Liver (tissue), 8 donors: ENCODE measurements at regions not wholly inside any gene's neighbourhood (a gene's known extent, or its start where the extent isn't known, plus 50 kb on each side); places are given as distances from the start of the nearest gene placed in this dataset.

Experiments used
- DNase-seq: peaks from one replicate; pipeline ENCODE4 v3.0.0-alpha.2; 2017; ENCODE audit warnings: low spot score
- H3K27ac ChIP-seq, 2 donors: one replicate each; pipeline ENCODE4 v1.7.0; 2013; ENCODE audit warnings: inconsistent platforms in 2 of 2, low read length in 2 of 2, control low read depth in 1 of 2, low read depth in 1 of 2, mild to moderate bottlenecking in 1 of 2
- H3K27me3 ChIP-seq, 4 donors: one replicate each; pipeline versions ENCODE4 v1.6.1 to v1.7.0; 2013; ENCODE audit warnings: low read length in 3 of 4, inconsistent platforms in 1 of 4, mild to moderate bottlenecking in 1 of 4, moderate library complexity in 1 of 4; ENCODE audit not compliant: control insufficient read depth in 4 of 4, insufficient read depth in 4 of 4
- H3K36me3 ChIP-seq, 4 donors: one replicate each; pipeline versions ENCODE4 v1.6.1 to v1.7.0; 2013; ENCODE audit warnings: low read length in 3 of 4, mild to moderate bottlenecking in 3 of 4, low read depth in 1 of 4, moderate library complexity in 1 of 4; ENCODE audit not compliant: control insufficient read depth in 4 of 4, insufficient read depth in 3 of 4
- H3K4me1 ChIP-seq, 4 donors: one replicate each; pipeline versions ENCODE4 v1.6.1 to v1.7.0; 2013; ENCODE audit warnings: low read length in 3 of 4, mild to moderate bottlenecking in 3 of 4, moderate library complexity in 1 of 4; ENCODE audit not compliant: control insufficient read depth in 4 of 4, insufficient read depth in 4 of 4
- H3K4me3 ChIP-seq, 3 donors: one replicate each; pipeline versions ENCODE4 v1.6.1 to v1.7.0; 2013; ENCODE audit warnings: low read length in 3 of 3, control low read depth in 1 of 3, low read depth in 1 of 3, mild to moderate bottlenecking in 1 of 3
- H3K9ac ChIP-seq, 2 donors: one replicate each; pipeline ENCODE4 v1.7.0; 2013; ENCODE audit warnings: low read length in 2 of 2, mild to moderate bottlenecking in 2 of 2, moderate library complexity in 2 of 2, control low read depth in 1 of 2, low read depth in 1 of 2
- H3K9me3 ChIP-seq, 4 donors: one replicate each; pipeline versions ENCODE4 v1.6.1 to v1.7.0; 2013; ENCODE audit warnings: low read length in 3 of 4; ENCODE audit not compliant: control insufficient read depth in 4 of 4
- EGR1 ChIP-seq, 2 donors: IDR thresholded peaks; 2 replicates each; pipeline ENCODE4 v1.6.1; 2016 to 2018; ENCODE audit warnings: antibody characterized with exemption in 2 of 2, low read depth in 2 of 2
- FOXA1 ChIP-seq: IDR thresholded peaks from 2 replicates; pipeline ENCODE4 v1.6.1; 2016; ENCODE audit warnings: antibody characterized with exemption
- FOXA2 ChIP-seq: IDR thresholded peaks from 2 replicates; pipeline ENCODE4 v1.6.1; 2016; ENCODE audit warnings: antibody characterized with exemption
- GABPA ChIP-seq, 2 donors: IDR thresholded peaks in 1 of 2; conservative IDR thresholded peaks in 1 of 2; 2 replicates each; pipeline ENCODE4 v1.6.1; 2016; ENCODE audit warnings: antibody characterized with exemption in 2 of 2, mild to moderate bottlenecking in 1 of 2, moderate library complexity in 1 of 2
- HNF4A ChIP-seq, 2 donors: conservative IDR thresholded peaks; 2 replicates each; pipeline ENCODE4 v1.6.1; 2016; ENCODE audit warnings: antibody characterized with exemption in 2 of 2, mild to moderate bottlenecking in 2 of 2
- HNF4G ChIP-seq: IDR thresholded peaks from 2 replicates; pipeline ENCODE4 v1.6.1; 2016; ENCODE audit warnings: antibody characterized with exemption
- JUND ChIP-seq, 2 donors: IDR thresholded peaks; 2 replicates each; pipeline ENCODE4 v1.6.1; 2016; ENCODE audit warnings: antibody characterized with exemption in 2 of 2
- NR2F2 ChIP-seq: IDR thresholded peaks from 2 replicates; pipeline ENCODE4 v1.6.1; 2016; ENCODE audit warnings: antibody characterized with exemption
- RAD21 ChIP-seq, 2 donors: IDR thresholded peaks; 2 replicates each; pipeline ENCODE4 v1.6.1; 2016; ENCODE audit warnings: antibody characterized with exemption in 2 of 2, mild to moderate bottlenecking in 2 of 2
- RXRA ChIP-seq, 2 donors: IDR thresholded peaks; 2 replicates each; pipeline ENCODE4 v1.6.1; 2017 to 2018; ENCODE audit warnings: antibody characterized with exemption in 2 of 2, mild to moderate bottlenecking in 1 of 2
- SP1 ChIP-seq: IDR thresholded peaks from 2 replicates; pipeline ENCODE4 v1.6.1; 2018; ENCODE audit warnings: antibody characterized with exemption, mild to moderate bottlenecking
- TAF1 ChIP-seq: conservative IDR thresholded peaks from 2 replicates; pipeline ENCODE4 v1.6.1; 2016; ENCODE audit warnings: antibody characterized with exemption, mild to moderate bottlenecking
- YY1 ChIP-seq: IDR thresholded peaks from 2 replicates; pipeline ENCODE4 v1.6.1; 2016; ENCODE audit warnings: antibody characterized with exemption, mild to moderate bottlenecking
- WGBS: extraction: QIAGEN DNeasy Blood & Tissue Kit; methylation state at CpG from one replicate; pipeline ENCODE4 v1.1.7; 2013; 5-methylcytosine and 5-hydroxymethylcytosine counted together
- TF ChIP-seq, protein P1 (sequence below): fragments of 150-350 bp; IDR thresholded peaks from 2 replicates; pipeline ENCODE4 v1.5.1; 2017; ENCODE audit warnings: improper control_type of control experiment, low read depth, low read length; ENCODE audit not compliant: missing input control
- TF ChIP-seq, protein P2 (sequence below): IDR thresholded peaks from 2 replicates; pipeline ENCODE4 v1.6.1; 2016; ENCODE audit warnings: antibody characterized with exemption
- TF ChIP-seq, protein P3 (sequence below): IDR thresholded peaks from 2 replicates; pipeline ENCODE4 v1.6.1; 2016; ENCODE audit warnings: antibody characterized with exemption
- TF ChIP-seq, protein P4 (sequence below): IDR thresholded peaks from 2 replicates; pipeline ENCODE4 v1.6.1; 2016; ENCODE audit warnings: antibody characterized with exemption, mild to moderate bottlenecking
- TF ChIP-seq, protein P5 (sequence below): IDR thresholded peaks from 2 replicates; pipeline ENCODE4 v1.6.1; 2016; ENCODE audit warnings: antibody characterized with exemption
- donor health status: healthy.
- donor health status: healthy.
- donor health status: healthy.
- donor health status: healthy.
- donor health status: healthy.

DNA sequence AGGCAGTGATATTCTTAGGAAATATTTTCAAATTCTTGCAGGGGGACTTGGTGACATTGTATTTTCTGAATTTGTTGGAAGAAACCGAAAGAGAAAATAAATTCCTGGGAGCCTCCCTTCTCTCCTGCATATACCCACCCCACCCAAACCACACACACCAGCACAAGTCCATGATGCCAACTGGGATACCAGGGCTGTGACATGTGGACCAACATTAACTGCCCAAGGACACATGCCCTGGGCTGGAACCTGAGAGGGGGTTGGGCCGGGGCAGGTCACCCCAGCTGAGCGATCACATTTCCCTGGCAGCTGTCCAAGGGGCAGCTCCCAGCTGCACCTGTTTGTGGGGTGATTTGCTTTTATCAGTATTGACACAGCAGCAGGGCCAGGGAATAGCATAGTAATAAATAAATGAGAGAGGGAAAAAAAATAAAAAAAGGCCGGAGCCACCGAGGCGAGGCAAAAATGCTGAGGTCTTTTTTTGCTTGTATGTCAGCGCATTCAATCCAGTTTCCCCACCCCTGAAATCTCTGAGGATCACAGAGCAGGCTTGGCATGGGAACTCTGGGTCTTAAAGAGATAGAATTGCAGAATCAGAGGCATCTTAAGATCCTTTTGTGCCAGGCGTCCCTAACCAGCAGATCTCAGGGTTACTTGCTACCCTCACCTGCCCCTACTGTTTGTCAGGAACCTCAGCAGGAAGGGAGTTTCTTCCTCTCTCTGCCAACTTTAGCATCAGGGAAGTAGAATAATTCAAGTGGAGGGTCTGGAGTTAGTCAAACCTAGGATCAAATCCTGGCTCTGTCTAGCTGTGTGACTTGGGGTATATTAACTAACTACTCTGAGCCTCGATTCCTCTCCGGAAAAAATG is 66.5 kb upstream of the PIM1 start:
- DNase-seq: peak; percentile 92
- 24% methylated on average over 10 of the region's 10 CpGs for WGBS
- TF ChIP-seq, protein P1, sequence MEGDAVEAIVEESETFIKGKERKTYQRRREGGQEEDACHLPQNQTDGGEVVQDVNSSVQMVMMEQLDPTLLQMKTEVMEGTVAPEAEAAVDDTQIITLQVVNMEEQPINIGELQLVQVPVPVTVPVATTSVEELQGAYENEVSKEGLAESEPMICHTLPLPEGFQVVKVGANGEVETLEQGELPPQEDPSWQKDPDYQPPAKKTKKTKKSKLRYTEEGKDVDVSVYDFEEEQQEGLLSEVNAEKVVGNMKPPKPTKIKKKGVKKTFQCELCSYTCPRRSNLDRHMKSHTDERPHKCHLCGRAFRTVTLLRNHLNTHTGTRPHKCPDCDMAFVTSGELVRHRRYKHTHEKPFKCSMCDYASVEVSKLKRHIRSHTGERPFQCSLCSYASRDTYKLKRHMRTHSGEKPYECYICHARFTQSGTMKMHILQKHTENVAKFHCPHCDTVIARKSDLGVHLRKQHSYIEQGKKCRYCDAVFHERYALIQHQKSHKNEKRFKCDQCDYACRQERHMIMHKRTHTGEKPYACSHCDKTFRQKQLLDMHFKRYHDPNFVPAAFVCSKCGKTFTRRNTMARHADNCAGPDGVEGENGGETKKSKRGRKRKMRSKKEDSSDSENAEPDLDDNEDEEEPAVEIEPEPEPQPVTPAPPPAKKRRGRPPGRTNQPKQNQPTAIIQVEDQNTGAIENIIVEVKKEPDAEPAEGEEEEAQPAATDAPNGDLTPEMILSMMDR: no peak
- TF ChIP-seq JUND (IDR thresholded peaks at IDR 0.05) (peak; percentile 59 to 76), RAD21 (IDR thresholded peaks at IDR 0.05) (peak; percentile 61 to 66), TAF1 (no peak), HNF4A (conservative IDR thresholded peaks at IDR 0.05) (peak; percentile 69 to 83), SP1 (peak; percentile 84), FOXA2 (peak; percentile 92), GABPA (IDR thresholded peaks at IDR 0.05 in 1 of 2, conservative IDR thresholded peaks at IDR 0.05 in 1 of 2) (no peak), NR2F2 (peak; percentile 14), HNF4G (peak; percentile 50), YY1 (peak; percentile 56), FOXA1 (peak; percentile 94), RXRA (IDR thresholded peaks at IDR 0.05) (peak; percentile 78 to 90), EGR1 (IDR thresholded peaks at IDR 0.05; ENCODE audit: low read depth in 2 of 2) (no peak)
- TF ChIP-seq, protein P2, sequence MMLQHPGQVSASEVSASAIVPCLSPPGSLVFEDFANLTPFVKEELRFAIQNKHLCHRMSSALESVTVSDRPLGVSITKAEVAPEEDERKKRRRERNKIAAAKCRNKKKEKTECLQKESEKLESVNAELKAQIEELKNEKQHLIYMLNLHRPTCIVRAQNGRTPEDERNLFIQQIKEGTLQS: no peak
- TF ChIP-seq, protein P3, sequence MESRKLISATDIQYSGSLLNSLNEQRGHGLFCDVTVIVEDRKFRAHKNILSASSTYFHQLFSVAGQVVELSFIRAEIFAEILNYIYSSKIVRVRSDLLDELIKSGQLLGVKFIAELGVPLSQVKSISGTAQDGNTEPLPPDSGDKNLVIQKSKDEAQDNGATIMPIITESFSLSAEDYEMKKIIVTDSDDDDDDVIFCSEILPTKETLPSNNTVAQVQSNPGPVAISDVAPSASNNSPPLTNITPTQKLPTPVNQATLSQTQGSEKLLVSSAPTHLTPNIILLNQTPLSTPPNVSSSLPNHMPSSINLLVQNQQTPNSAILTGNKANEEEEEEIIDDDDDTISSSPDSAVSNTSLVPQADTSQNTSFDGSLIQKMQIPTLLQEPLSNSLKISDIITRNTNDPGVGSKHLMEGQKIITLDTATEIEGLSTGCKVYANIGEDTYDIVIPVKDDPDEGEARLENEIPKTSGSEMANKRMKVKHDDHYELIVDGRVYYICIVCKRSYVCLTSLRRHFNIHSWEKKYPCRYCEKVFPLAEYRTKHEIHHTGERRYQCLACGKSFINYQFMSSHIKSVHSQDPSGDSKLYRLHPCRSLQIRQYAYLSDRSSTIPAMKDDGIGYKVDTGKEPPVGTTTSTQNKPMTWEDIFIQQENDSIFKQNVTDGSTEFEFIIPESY: peak; percentile 59
- TF ChIP-seq, protein P4, sequence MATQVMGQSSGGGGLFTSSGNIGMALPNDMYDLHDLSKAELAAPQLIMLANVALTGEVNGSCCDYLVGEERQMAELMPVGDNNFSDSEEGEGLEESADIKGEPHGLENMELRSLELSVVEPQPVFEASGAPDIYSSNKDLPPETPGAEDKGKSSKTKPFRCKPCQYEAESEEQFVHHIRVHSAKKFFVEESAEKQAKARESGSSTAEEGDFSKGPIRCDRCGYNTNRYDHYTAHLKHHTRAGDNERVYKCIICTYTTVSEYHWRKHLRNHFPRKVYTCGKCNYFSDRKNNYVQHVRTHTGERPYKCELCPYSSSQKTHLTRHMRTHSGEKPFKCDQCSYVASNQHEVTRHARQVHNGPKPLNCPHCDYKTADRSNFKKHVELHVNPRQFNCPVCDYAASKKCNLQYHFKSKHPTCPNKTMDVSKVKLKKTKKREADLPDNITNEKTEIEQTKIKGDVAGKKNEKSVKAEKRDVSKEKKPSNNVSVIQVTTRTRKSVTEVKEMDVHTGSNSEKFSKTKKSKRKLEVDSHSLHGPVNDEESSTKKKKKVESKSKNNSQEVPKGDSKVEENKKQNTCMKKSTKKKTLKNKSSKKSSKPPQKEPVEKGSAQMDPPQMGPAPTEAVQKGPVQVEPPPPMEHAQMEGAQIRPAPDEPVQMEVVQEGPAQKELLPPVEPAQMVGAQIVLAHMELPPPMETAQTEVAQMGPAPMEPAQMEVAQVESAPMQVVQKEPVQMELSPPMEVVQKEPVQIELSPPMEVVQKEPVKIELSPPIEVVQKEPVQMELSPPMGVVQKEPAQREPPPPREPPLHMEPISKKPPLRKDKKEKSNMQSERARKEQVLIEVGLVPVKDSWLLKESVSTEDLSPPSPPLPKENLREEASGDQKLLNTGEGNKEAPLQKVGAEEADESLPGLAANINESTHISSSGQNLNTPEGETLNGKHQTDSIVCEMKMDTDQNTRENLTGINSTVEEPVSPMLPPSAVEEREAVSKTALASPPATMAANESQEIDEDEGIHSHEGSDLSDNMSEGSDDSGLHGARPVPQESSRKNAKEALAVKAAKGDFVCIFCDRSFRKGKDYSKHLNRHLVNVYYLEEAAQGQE: peak; percentile 24
- TF ChIP-seq, protein P5, sequence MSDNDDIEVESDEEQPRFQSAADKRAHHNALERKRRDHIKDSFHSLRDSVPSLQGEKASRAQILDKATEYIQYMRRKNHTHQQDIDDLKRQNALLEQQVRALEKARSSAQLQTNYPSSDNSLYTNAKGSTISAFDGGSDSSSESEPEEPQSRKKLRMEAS: peak; percentile 40
- no peaks in the 10 kb centered on the region for H3K27me3 ChIP-seq
- H3K4me3 ChIP-seq: peak overlapping the region in 1 of 3 donors; percentile 19
- peak overlapping the region; percentile 36 to 66 for H3K9ac ChIP-seq
- no peaks in the 10 kb centered on the region for H3K9me3 ChIP-seq
- H3K36me3 ChIP-seq: no peaks in the 10 kb centered on the region
- peak overlapping the region; percentile 84 to 91 for H3K27ac ChIP-seq
- peaks cover 6 to 38% (median 20%) of the 10 kb centered on the region in 4 donors for H3K4me1 ChIP-seq
